H1 (cell line): ENCODE measurements at regions not wholly inside any gene's neighbourhood (a gene's known extent, or its start where the extent isn't known, plus 50 kb on each side); places are given as distances from the start of the nearest gene placed in this dataset.

Experiments used
- CTCF ChIA-PET: fragments of 300-600 bp; sonication (Branson Sonifier 250); formaldehyde crosslinking; loops from one replicate; lab custom pipeline; 2021; ENCODE audit not compliant: partially characterized antibody; lab: Charles Lee
- POLR2A ChIA-PET: fragments of 300-600 bp; sonication (Branson Sonifier 250); formaldehyde crosslinking; loops from one replicate; lab custom pipeline; 2021; ENCODE audit warnings: inconsistent platforms; ENCODE audit not compliant: partially characterized antibody; lab: Charles Lee
- DNase-seq, 2 experiments: peaks; one replicate each; pipeline versions ENCODE4 v3.0.0 to v3.0.0-alpha.2; 2010 to 2022; ENCODE audit warnings: low spot score in 2 of 2, low read depth in 1 of 2, mixed read lengths in 1 of 2
- FAIRE-seq: peaks from 2 replicates; lab custom pipeline; 2011; peaks lifted over from hg19 to GRCh38; lab: Jason Lieb, UNC
- H2AFZ ChIP-seq: 2 replicates; pipeline ENCODE4 v1.8.1; 2012; ENCODE audit warnings: low read length, inconsistent platforms
- H2AK5ac ChIP-seq: 2 replicates; pipeline ENCODE4 v1.6.1; 2013; ENCODE audit warnings: low read depth, low read length
- H2BK120ac ChIP-seq: replicated peaks from 2 replicates; pipeline ENCODE3; 2013; ENCODE audit warnings: low read depth, low read length, inconsistent platforms
- H2BK12ac ChIP-seq: 2 replicates; pipeline ENCODE4 v1.6.1; 2013; ENCODE audit warnings: low read depth, low read length
- H2BK15ac ChIP-seq: 2 replicates; pipeline ENCODE4 v1.6.1; 2013; ENCODE audit warnings: low read length
- H2BK20ac ChIP-seq: 2 replicates; pipeline ENCODE4 v1.6.1; 2013; ENCODE audit warnings: low read length
- H2BK5ac ChIP-seq: 2 replicates; pipeline ENCODE4 v1.6.1; 2013; ENCODE audit warnings: low read depth, low read length
- H3K14ac ChIP-seq: 2 replicates; pipeline ENCODE4 v1.6.1; 2013; ENCODE audit warnings: inconsistent platforms; ENCODE audit not compliant: insufficient read length
- H3K18ac ChIP-seq: 2 replicates; pipeline ENCODE4 v1.6.1; 2013; ENCODE audit warnings: low read length; ENCODE audit errors: extremely low read depth
- H3K23ac ChIP-seq: 2 replicates; pipeline ENCODE4 v1.6.1; 2013; ENCODE audit warnings: inconsistent platforms; ENCODE audit not compliant: insufficient read length
- H3K23me2 ChIP-seq: 2 replicates; pipeline ENCODE4 v1.6.1; 2013; ENCODE audit warnings: low read depth, low read length
- H3K27ac ChIP-seq: 2 replicates; pipeline ENCODE4 v1.6.1; 2011; ENCODE audit warnings: low read depth, low read length, inconsistent platforms
- H3K27me3 ChIP-seq, 4 experiments: replicated peaks in 1 of 4; 1 replicate in 1 of 4; 2 replicates in 3 of 4; pipeline versions ENCODE4 v1.6.1 to v1.8.1; 2011 to 2013; ENCODE audit warnings: low read length in 3 of 4, mild to moderate bottlenecking in 3 of 4, inconsistent platforms in 2 of 4, mixed read lengths in 2 of 4, moderate library complexity in 1 of 4; ENCODE audit not compliant: control insufficient read depth in 3 of 4, insufficient read depth in 3 of 4; ENCODE audit errors: extremely low read depth in 1 of 4
- H3K36me3 ChIP-seq, 4 experiments: 2 replicates each; pipeline versions ENCODE4 v1.6.1 to v1.8.1; 2011 to 2013; ENCODE audit warnings: mild to moderate bottlenecking in 4 of 4, low read length in 3 of 4, moderate library complexity in 2 of 4, control low read depth in 1 of 4, inconsistent platforms in 1 of 4; ENCODE audit not compliant: insufficient read depth in 4 of 4, control insufficient read depth in 2 of 4
- H3K4ac ChIP-seq: replicated peaks from 2 replicates; pipeline ENCODE3; 2013; ENCODE audit warnings: low read length, low read depth, mixed read lengths, inconsistent platforms; ENCODE audit not compliant: insufficient read length
- H3K4me1 ChIP-seq, 4 experiments: replicated peaks in 1 of 4; 1 replicate in 1 of 4; 2 replicates in 3 of 4; pipeline versions ENCODE4 v1.6.1 to v1.8.1; 2011 to 2013; ENCODE audit warnings: low read length in 3 of 4, inconsistent platforms in 2 of 4, mixed read lengths in 1 of 4; ENCODE audit not compliant: insufficient read depth in 4 of 4, control insufficient read depth in 3 of 4
- H3K4me2 ChIP-seq, 2 experiments: 2 replicates each; pipeline versions ENCODE4 v1.6.1 to v1.8.1; 2011 to 2013; ENCODE audit warnings: low read depth in 2 of 2, low read length in 2 of 2, control low read depth in 1 of 2, inconsistent platforms in 1 of 2, mild to moderate bottlenecking in 1 of 2; ENCODE audit not compliant: insufficient read depth in 1 of 2
- H3K4me3 ChIP-seq, 4 experiments: fragments of 200-600, 300-600 bp in 1 of 4; sonication (generic), shearing (Covaris generic), sonication (Bioruptor Twin) in 1 of 4; 2 replicates each; pipeline versions ENCODE4 v1.5.1 to v1.8.1; 2011 to 2016; ENCODE audit warnings: low read length in 4 of 4, low read depth in 3 of 4, control low read depth in 2 of 4, inconsistent platforms in 2 of 4, mild to moderate bottlenecking in 2 of 4, mixed read lengths in 1 of 4, moderate library complexity in 1 of 4; ENCODE audit not compliant: insufficient read depth in 2 of 4; ENCODE audit errors: extremely low read depth in 1 of 4
- H3K56ac ChIP-seq: replicated peaks from 2 replicates; pipeline ENCODE3; 2013; ENCODE audit warnings: low read depth, mild to moderate bottlenecking, mixed read lengths, low read length, inconsistent platforms; ENCODE audit not compliant: insufficient read length
- H3K79me1 ChIP-seq: 2 replicates; pipeline ENCODE4 v1.6.1; 2013; ENCODE audit warnings: low read depth, low read length, control low read depth
- H3K79me2 ChIP-seq, 2 experiments: 2 replicates each; pipeline versions ENCODE4 v1.6.1 to v1.8.1; 2012 to 2013; ENCODE audit warnings: low read length in 2 of 2, mild to moderate bottlenecking in 2 of 2, inconsistent platforms in 1 of 2; ENCODE audit not compliant: insufficient read depth in 2 of 2, control insufficient read depth in 1 of 2
- H3K9ac ChIP-seq, 4 experiments: replicated peaks in 1 of 4; 1 replicate in 1 of 4; 2 replicates in 3 of 4; pipeline versions ENCODE4 v1.6.1 to v1.8.1; 2011 to 2013; ENCODE audit warnings: low read depth in 3 of 4, low read length in 3 of 4, control low read depth in 2 of 4, mild to moderate bottlenecking in 2 of 4, moderate library complexity in 2 of 4, inconsistent platforms in 1 of 4; ENCODE audit errors: extremely low read depth in 1 of 4
- H3K9me3 ChIP-seq, 2 experiments: 2 replicates each; pipeline versions ENCODE4 v1.6.1 to v1.8.1; 2012 to 2013; ENCODE audit warnings: mild to moderate bottlenecking in 2 of 2, moderate library complexity in 2 of 2, control low read depth in 1 of 2, inconsistent platforms in 1 of 2, low read depth in 1 of 2, low read length in 1 of 2, mixed read lengths in 1 of 2; ENCODE audit not compliant: insufficient read depth in 2 of 2
- H4K20me1 ChIP-seq, 2 experiments: replicated peaks in 1 of 2; 2 replicates each; pipeline versions ENCODE3 to v1.8.1; 2011 to 2013; ENCODE audit warnings: inconsistent platforms in 2 of 2, low read length in 2 of 2, mild to moderate bottlenecking in 1 of 2; ENCODE audit not compliant: insufficient read depth in 2 of 2, control insufficient read depth in 1 of 2
- H4K5ac ChIP-seq: 2 replicates; pipeline ENCODE4 v1.6.1; 2013; ENCODE audit warnings: low read length, low read depth, mixed read lengths, inconsistent platforms; ENCODE audit not compliant: insufficient read length
- H4K8ac ChIP-seq: 2 replicates; pipeline ENCODE4 v1.8.0; 2013; ENCODE audit warnings: mild to moderate bottlenecking, moderate library complexity, low read length, inconsistent platforms; ENCODE audit not compliant: insufficient read depth; ENCODE audit errors: extremely low read depth
- H4K91ac ChIP-seq: replicated peaks from 2 replicates; pipeline ENCODE3; 2013; ENCODE audit warnings: low read length, mixed read lengths, inconsistent platforms; ENCODE audit not compliant: insufficient read length
- ASH2L ChIP-seq: fragments of 200-600, 300-600 bp; sonication (generic); IDR thresholded peaks from one replicate; pipeline ENCODE4 v1.7.1; 2017; ENCODE audit warnings: low read length
- BCL11A ChIP-seq, 2 experiments: IDR thresholded peaks; one replicate each; pipeline ENCODE4 v1.6.1; 2011; ENCODE audit warnings: low read depth in 2 of 2, low read length in 2 of 2, mild to moderate bottlenecking in 2 of 2
- CBX5 ChIP-seq: fragments of 300-800, 300-1000 bp; sonication (generic); IDR thresholded peaks from 2 replicates; pipeline ENCODE4 v1.7.1; 2016; ENCODE audit warnings: antibody characterized with exemption, low read length, low read depth
- CBX8 ChIP-seq: fragments of 300-800, 300-1000 bp; sonication (generic); IDR thresholded peaks from 2 replicates; pipeline ENCODE4 v1.7.1; 2016; ENCODE audit warnings: low read depth, low read length, borderline replicate concordance
- JUN ChIP-seq: IDR thresholded peaks from 2 replicates; pipeline ENCODE4 v1.6.1; 2011; ENCODE audit warnings: low read depth, mild to moderate bottlenecking, improper control_type of control experiment, low read length
- KDM1A ChIP-seq: fragments of 200-600, 300-600 bp; sonication (generic); IDR thresholded peaks from 2 replicates; pipeline ENCODE4 v1.7.1; 2016; ENCODE audit warnings: mild to moderate bottlenecking, low read length, borderline replicate concordance
- KDM5A ChIP-seq: fragments of 200-600 bp; IDR thresholded peaks from 2 replicates; pipeline ENCODE4 v1.7.1; 2012; ENCODE audit warnings: mild to moderate bottlenecking, low read length, inconsistent platforms, mixed read lengths
- PHF8 ChIP-seq: fragments of 200-600 bp; sonication (generic); conservative IDR thresholded peaks from 2 replicates; pipeline ENCODE4 v1.7.1; 2012; ENCODE audit warnings: low read depth, mild to moderate bottlenecking, inconsistent platforms, low read length, moderate library complexity
- POU5F1 ChIP-seq: IDR thresholded peaks from 2 replicates; pipeline ENCODE4 v1.6.1; 2011; ENCODE audit warnings: low read depth, mild to moderate bottlenecking, low read length, moderate library complexity
- RNF2 ChIP-seq: fragments of 200-900, 300-1000 bp; sonication (generic); IDR thresholded peaks from 2 replicates; pipeline ENCODE4 v1.7.1; 2016; ENCODE audit warnings: borderline replicate concordance, low read depth, mild to moderate bottlenecking, antibody characterized with exemption, low read length; ENCODE audit not compliant: poor library complexity, severe bottlenecking; ENCODE audit errors: missing control alignments
- SIRT6 ChIP-seq: IDR thresholded peaks from one replicate; pipeline ENCODE4 v1.7.1; 2012; ENCODE audit warnings: low read length, inconsistent platforms
- TAF1 ChIP-seq: IDR thresholded peaks from 2 replicates; pipeline ENCODE4 v1.6.1; 2011; ENCODE audit warnings: mild to moderate bottlenecking, low read depth, low read length
- TEAD4 ChIP-seq: IDR thresholded peaks from 2 replicates; pipeline ENCODE4 v1.6.1; 2012; ENCODE audit warnings: low read depth, low read length, inconsistent platforms, mixed read lengths
- YY1 ChIP-seq: IDR thresholded peaks from 2 replicates; pipeline ENCODE4 v1.6.1; 2011; ENCODE audit warnings: low read depth, mild to moderate bottlenecking, low read length
- TF ChIP-seq, protein P1 (sequence below): IDR thresholded peaks from 2 replicates; pipeline ENCODE4 v1.6.1; 2012; ENCODE audit warnings: inconsistent platforms

DNA sequence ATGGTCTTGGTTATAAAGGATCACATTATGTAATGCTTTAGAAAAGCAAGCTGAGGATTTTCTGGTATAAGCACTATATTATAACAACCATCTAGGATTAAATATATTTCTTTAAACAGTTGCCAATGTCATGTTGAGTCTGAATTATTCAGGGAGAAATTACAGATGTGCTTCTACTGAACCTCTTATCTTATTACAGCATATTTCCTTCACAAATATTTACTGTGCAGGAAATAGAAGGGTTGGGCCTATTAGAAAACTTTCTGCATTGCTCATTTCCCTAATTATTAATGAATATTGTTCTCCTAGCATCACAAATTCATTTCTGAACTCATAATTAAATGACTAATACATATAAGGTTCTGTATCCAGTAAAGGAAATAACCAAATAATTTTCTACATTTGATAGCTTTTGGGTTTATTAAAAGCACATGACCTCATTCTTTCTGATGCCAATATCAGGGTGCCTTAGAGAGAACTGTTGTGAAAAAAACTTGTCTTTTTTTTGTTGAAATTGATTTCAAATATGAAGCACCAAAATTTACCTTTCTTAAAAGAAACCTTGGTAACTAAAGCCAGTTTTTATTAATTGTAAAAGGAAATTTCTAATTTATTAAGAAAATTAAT lies 476.8 kb upstream of the PTGER4 start:
- Histone ChIP-seq H4K8ac (no peak overlapping the region), H2BK15ac (no peak overlapping the region)
- no peak for TF ChIP-seq SIRT6
- TF ChIP-seq CBX5, result no peak
- no peak for TF ChIP-seq CBX8
- TF ChIP-seq PHF8, result no peak
- no peak for TF ChIP-seq JUN
- TF ChIP-seq KDM1A, result no peak
- TF ChIP-seq ASH2L, result no peak
- no peak for TF ChIP-seq TEAD4
- TF ChIP-seq, protein P1, sequence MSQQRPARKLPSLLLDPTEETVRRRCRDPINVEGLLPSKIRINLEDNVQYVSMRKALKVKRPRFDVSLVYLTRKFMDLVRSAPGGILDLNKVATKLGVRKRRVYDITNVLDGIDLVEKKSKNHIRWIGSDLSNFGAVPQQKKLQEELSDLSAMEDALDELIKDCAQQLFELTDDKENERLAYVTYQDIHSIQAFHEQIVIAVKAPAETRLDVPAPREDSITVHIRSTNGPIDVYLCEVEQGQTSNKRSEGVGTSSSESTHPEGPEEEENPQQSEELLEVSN, result no peak
- no peak for TF ChIP-seq BCL11A (IDR thresholded peaks at IDR 0.05; ENCODE audit: low read depth in 2 of 2, low read length in 2 of 2)
- TF ChIP-seq RNF2, result no peak
- TF ChIP-seq YY1, result no peak
- TF ChIP-seq TAF1, result no peak
- no peak for TF ChIP-seq POU5F1
- TF ChIP-seq KDM5A, result no peak

More for the DNA sequence above, 476.8 kb upstream of the PTGER4 start:
- Histone ChIP-seq H2AFZ (no peak overlapping the region), H3K4me2 (no peak overlapping the region), H3K23me2 (no peaks in the 10 kb centered on the region), H3K14ac (no peak overlapping the region), H3K4me3 (no peak overlapping the region), H3K56ac (no peak overlapping the region), H3K79me2 (no peaks in the 10 kb centered on the region), H3K27me3 (no peaks in the 10 kb centered on the region), H3K9ac (no peak overlapping the region), H3K27ac (no peak overlapping the region), H3K9me3 (no peaks in the 10 kb centered on the region), H4K20me1 (no peaks in the 10 kb centered on the region), H2BK20ac (no peak overlapping the region), H3K4ac (no peak overlapping the region), H3K23ac (no peak overlapping the region), H2BK12ac (no peak overlapping the region), H4K5ac (no peak overlapping the region), H2BK120ac (no peak overlapping the region), H3K36me3 (no peaks in the 10 kb centered on the region), H3K79me1 (no peaks in the 10 kb centered on the region), H4K91ac (no peak overlapping the region), H2AK5ac (no peak overlapping the region), H3K4me1 (no peaks in the 10 kb centered on the region), H3K18ac (no peak overlapping the region), H2BK5ac (no peak overlapping the region)
- DNase-seq (no peak), FAIRE-seq (no peak)
- CTCF ChIA-PET, result interaction anchor here (0.6 to 1.2 kb wide), 2 partner anchors 11 to 1335 kb away, joined by 3 read pairs; no protein-coding TSS in a partner anchor
- POLR2A ChIA-PET, result no interaction called here
